Naive B cell (primary cell): ENCODE measurements at regions not wholly inside any gene's neighbourhood (a gene's known extent, or its start where the extent isn't known, plus 50 kb on each side); places are given as distances from the start of the nearest gene placed in this dataset.

Source experiments
- ATAC-seq, 2 donors: fragments of 150-1000 bp; cut with Tn5 transposase; 2 replicates each; pipeline ENCODE4 v1.10.0; 2021; ENCODE audit warnings: low read depth in 2 of 2, mild to moderate bottlenecking in 2 of 2, moderate library complexity in 2 of 2
- DNase-seq: peaks from one replicate; pipeline ENCODE4 v3.0.0; 2022
- H3K27ac Mint-ChIP-seq, 6 donors: one replicate each; pipeline ENCODE4 v1.8.0; 2020 to 2022; ENCODE audit warnings: mild to moderate bottlenecking in 6 of 6, mixed read lengths in 6 of 6, moderate library complexity in 5 of 6, inconsistent platforms in 2 of 6
- H3K27me3 Mint-ChIP-seq, 3 donors: one replicate each; pipeline ENCODE4 v1.8.0; 2021 to 2022; ENCODE audit warnings: mixed read lengths in 3 of 3, mild to moderate bottlenecking in 1 of 3
- H3K36me3 Mint-ChIP-seq, 2 donors: one replicate each; pipeline ENCODE4 v1.8.0; 2020 to 2022; ENCODE audit warnings: mixed read lengths in 2 of 2, inconsistent platforms in 1 of 2, mild to moderate bottlenecking in 1 of 2
- H3K4me1 Mint-ChIP-seq, 3 donors: one replicate each; pipeline ENCODE4 v1.8.0; 2020 to 2022; ENCODE audit warnings: mixed read lengths in 3 of 3, inconsistent platforms in 1 of 3, mild to moderate bottlenecking in 1 of 3, moderate library complexity in 1 of 3
- H3K4me3 Mint-ChIP-seq, 8 donors: one replicate each; pipeline ENCODE4 v1.8.0; 2020 to 2022; ENCODE audit warnings: mild to moderate bottlenecking in 8 of 8, mixed read lengths in 8 of 8, moderate library complexity in 8 of 8, inconsistent platforms in 2 of 8
- H3K9me3 Mint-ChIP-seq, 7 donors: one replicate each; pipeline ENCODE4 v1.8.0; 2020 to 2022; ENCODE audit warnings: mixed read lengths in 7 of 7, mild to moderate bottlenecking in 5 of 7, inconsistent platforms in 2 of 7, moderate library complexity in 1 of 7

DNA sequence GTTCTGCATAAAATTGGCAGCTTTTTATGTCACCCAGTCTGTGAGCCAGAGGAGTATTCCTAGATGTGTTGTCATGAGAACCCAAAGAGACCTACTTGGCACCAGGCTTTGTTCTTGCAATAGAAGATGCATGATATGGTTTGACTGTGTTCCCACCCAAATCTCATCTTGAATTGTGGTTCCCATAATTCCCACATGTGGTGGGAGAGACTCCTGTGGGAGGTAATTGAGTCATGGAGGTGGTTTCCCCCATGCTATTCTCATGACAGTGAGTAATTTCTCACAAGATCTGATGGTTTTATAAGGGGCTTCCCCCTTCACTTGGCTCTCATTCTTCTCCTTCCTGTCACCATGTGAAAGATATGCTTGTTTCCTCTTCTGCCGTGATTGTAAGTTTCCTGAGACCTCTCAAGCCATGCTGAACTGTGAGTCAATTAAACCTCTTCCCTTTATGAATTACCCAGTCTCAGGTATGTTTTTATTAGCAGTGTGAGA is 572.0 kb upstream of the ATP2B1 start:
- ATAC-seq, result peak; percentile 63 to 89
- DNase-seq, result no peak
- H3K27ac Mint-ChIP-seq, result peak overlapping the region in 2 of 6 donors; percentile 21 to 76
- peaks cover 5 to 8% of the 10 kb centered on the region in 2 donors for H3K36me3 Mint-ChIP-seq
- peaks cover 3 to 12% (median 6%) of the 10 kb centered on the region in 3 donors for H3K4me1 Mint-ChIP-seq
- H3K9me3 Mint-ChIP-seq, result peaks cover 0 to 31% (median 22%) of the 10 kb centered on the region in 7 donors
- H3K27me3 Mint-ChIP-seq, result no peaks in the 10 kb centered on the region
- peak overlapping the region in 1 of 8 donors; percentile 7 for H3K4me3 Mint-ChIP-seq

GRCh38 chr12:90280033-90280432 is 571.4 kb upstream of the ATP2B1 start:
- no peak for ATAC-seq
- no peaks in the 10 kb centered on the region for H3K27me3 Mint-ChIP-seq
- no peak for DNase-seq
- peak overlapping the region in 2 of 6 donors; percentile 21 to 41 for H3K27ac Mint-ChIP-seq
- no peak overlapping the region for H3K4me3 Mint-ChIP-seq
- peaks cover 5 to 8% of the 10 kb centered on the region in 2 donors for H3K36me3 Mint-ChIP-seq
- H3K4me1 Mint-ChIP-seq, result peaks cover 3 to 12% (median 6%) of the 10 kb centered on the region in 3 donors
- peaks cover 0 to 31% (median 22%) of the 10 kb centered on the region in 7 donors for H3K9me3 Mint-ChIP-seq

DNA sequence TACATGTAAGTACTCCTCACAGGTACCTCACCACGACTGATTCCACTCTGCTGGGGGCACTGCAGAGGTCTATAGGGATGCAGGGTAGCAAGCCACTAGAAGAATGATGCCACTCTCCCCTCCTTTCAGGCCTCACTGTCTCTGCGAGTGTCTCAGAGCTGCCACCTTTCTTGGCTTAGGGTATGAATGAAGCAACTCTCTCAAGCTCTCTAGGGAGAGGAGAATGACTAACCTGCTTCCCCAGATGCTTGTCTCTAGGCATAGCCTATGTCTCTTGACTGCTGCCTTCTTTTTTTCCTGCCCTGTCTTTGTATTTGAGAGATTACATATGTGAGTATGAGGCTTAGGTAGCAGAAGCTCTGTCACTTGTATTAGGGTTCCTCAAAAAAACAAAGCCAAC is 566.5 kb upstream of the ATP2B1 start:
- Mint-ChIP-seq H3K4me1 (peaks cover 0 to under 1% (median 0%) of the 10 kb centered on the region in 3 donors), H3K9me3 (peaks cover 0 to 2% (median 0%) of the 10 kb centered on the region in 7 donors), H3K27ac (peak overlapping the region in 1 of 6 donors; percentile 13), H3K4me3 (no peak overlapping the region), H3K27me3 (peaks cover 0 to 7% (median 0%) of the 10 kb centered on the region in 3 donors), H3K36me3 (no peaks in the 10 kb centered on the region)
- DNase-seq (no peak), ATAC-seq (no peak)

GRCh38 chr12:90274407-90274806 is 565.8 kb upstream of the ATP2B1 start:
- peaks cover 0 to 4% (median 0%) of the 10 kb centered on the region in 3 donors for H3K4me1 Mint-ChIP-seq
- no peaks in the 10 kb centered on the region for H3K9me3 Mint-ChIP-seq
- H3K27me3 Mint-ChIP-seq, result peaks cover 0 to 7% (median 0%) of the 10 kb centered on the region in 3 donors
- no peaks in the 10 kb centered on the region for H3K36me3 Mint-ChIP-seq
- no peak overlapping the region for H3K27ac Mint-ChIP-seq
- DNase-seq (no peak), ATAC-seq (no peak)
- no peak overlapping the region for H3K4me3 Mint-ChIP-seq

DNA sequence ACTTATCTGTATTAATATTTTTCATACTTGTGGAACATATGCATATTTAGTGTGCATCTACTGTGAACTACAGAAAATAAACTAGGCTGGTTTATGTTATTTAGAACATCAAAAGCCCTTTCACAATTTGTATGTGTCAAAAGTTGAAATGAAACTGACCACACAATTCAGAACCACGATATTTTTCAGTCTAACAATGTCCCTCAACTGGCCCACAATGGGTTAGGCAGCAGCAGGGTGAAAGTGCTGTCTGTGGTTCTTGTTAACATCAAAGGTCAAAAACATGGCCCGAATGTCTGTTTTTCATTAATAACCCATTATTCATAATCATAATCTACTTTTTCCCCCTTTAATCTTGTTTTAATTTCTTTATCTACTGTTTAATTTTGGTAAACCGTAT is 559.9 kb upstream of the ATP2B1 start:
- H3K36me3 Mint-ChIP-seq, result peaks cover 0 to 3% of the 10 kb centered on the region in 2 donors

DNA sequence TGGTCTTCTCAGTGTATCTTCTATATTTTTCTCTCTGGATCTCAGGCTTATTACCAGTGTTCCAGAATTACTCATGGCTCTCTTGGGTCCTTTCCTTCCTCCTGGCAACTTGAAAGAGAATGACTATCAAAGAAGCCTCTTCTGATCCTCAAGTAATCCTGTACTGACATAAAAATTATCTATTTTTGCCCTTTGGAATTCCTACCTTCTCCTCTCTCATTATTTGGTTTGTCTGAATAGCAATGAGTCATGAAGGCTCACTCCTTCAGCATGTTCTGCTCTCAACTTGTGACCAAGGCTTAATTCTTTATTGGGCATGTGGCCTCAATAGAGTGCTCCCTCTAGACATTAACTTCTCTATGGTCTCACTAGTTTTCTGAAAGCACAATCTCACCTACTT is 553.6 kb upstream of the ATP2B1 start:
- ATAC-seq, result no peak
- no peak overlapping the region for H3K4me3 Mint-ChIP-seq
- peaks cover 0 to 3% of the 10 kb centered on the region in 2 donors for H3K36me3 Mint-ChIP-seq
- no peaks in the 10 kb centered on the region for H3K9me3 Mint-ChIP-seq
- H3K27ac Mint-ChIP-seq, result peak overlapping the region in 1 of 6 donors; percentile 76
- no peaks in the 10 kb centered on the region for H3K4me1 Mint-ChIP-seq
- DNase-seq, result no peak
- peaks cover 0 to 7% (median 5%) of the 10 kb centered on the region in 3 donors for H3K27me3 Mint-ChIP-seq

More for the DNA sequence above, 559.9 kb upstream of the ATP2B1 start:
- no peak overlapping the region for H3K27ac Mint-ChIP-seq
- no peaks in the 10 kb centered on the region for H3K9me3 Mint-ChIP-seq
- no peak overlapping the region for H3K4me3 Mint-ChIP-seq
- no peak for DNase-seq
- H3K27me3 Mint-ChIP-seq, result peaks cover 0 to under 1% (median 0%) of the 10 kb centered on the region in 3 donors
- no peak for ATAC-seq
- H3K4me1 Mint-ChIP-seq, result peaks cover 0 to 4% (median 0%) of the 10 kb centered on the region in 3 donors

GRCh38 chr12:90261283-90261682 is 552.6 kb upstream of the ATP2B1 start:
- Mint-ChIP-seq H3K4me1 (no peaks in the 10 kb centered on the region), H3K27me3 (peaks cover 0 to 7% (median 5%) of the 10 kb centered on the region in 3 donors), H3K4me3 (no peak overlapping the region), H3K9me3 (no peaks in the 10 kb centered on the region), H3K27ac (peak overlapping the region in 1 of 6 donors; percentile 45), H3K36me3 (no peaks in the 10 kb centered on the region)
- ATAC-seq (no peak), DNase-seq (no peak)

DNA sequence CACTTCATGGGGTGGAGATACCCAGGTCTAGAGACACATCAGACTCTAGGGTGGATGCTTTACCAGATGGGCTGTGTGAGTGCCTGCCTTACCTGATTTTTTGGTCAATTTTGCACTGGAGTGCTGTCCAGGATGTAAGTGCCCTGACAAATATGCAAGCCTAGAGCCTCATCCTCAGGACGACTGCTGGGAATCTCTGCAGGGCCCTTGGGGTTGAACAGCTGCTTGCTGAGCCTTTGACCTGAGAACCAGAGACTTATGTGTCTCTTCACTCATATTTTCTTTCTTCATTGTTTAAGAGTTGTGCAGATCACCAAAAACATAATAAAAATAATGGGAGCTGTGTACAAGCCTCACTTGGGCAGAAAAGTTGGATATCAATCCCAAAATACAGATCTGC is 551.5 kb upstream of the ATP2B1 start:
- Mint-ChIP-seq H3K4me1 (no peaks in the 10 kb centered on the region), H3K36me3 (no peaks in the 10 kb centered on the region), H3K27ac (no peak overlapping the region), H3K9me3 (no peaks in the 10 kb centered on the region), H3K27me3 (peaks cover 0 to 7% (median 5%) of the 10 kb centered on the region in 3 donors), H3K4me3 (no peak overlapping the region)
- DNase-seq (no peak), ATAC-seq (no peak)

GRCh38 chr12:90257927-90258624 is 549.4 kb upstream of the ATP2B1 start:
- no peaks in the 10 kb centered on the region for H3K9me3 Mint-ChIP-seq
- peak overlapping the region in 1 of 8 donors; percentile 44 for H3K4me3 Mint-ChIP-seq
- H3K27me3 Mint-ChIP-seq, result peaks cover 0 to 5% (median 2%) of the 10 kb centered on the region in 3 donors
- no peaks in the 10 kb centered on the region for H3K36me3 Mint-ChIP-seq
- peaks cover 10 to 13% (median 12%) of the 10 kb centered on the region in 3 donors for H3K4me1 Mint-ChIP-seq
- DNase-seq (no peak), ATAC-seq (no peak)
- H3K27ac Mint-ChIP-seq, result no peak overlapping the region

DNA sequence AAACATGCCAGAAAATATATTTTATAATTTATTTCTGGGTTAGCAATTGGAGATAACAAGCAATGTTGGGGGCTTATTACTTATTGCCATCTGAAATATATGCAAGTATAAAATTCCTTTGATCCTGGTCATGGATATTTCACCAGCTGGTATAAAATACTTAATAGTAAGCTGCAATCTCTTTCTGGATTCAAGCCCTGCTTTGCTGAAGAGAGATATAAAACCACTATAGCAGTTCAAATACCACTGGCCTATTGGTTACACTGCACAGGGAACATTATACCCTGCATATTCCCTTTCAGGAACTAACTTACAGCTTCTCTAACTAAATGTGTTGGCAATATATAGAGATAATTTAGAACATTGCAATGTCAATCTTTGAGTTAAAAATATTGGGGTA is 546.2 kb upstream of the ATP2B1 start:
- H3K4me3 Mint-ChIP-seq, result no peak overlapping the region
- no peak overlapping the region for H3K27ac Mint-ChIP-seq
- no peaks in the 10 kb centered on the region for H3K36me3 Mint-ChIP-seq

GRCh38 chr12:90253674-90254181 is 545.1 kb upstream of the ATP2B1 start:
- Mint-ChIP-seq H3K9me3 (no peaks in the 10 kb centered on the region), H3K36me3 (no peaks in the 10 kb centered on the region), H3K27me3 (no peaks in the 10 kb centered on the region), H3K4me1 (peaks cover 14 to 18% (median 17%) of the 10 kb centered on the region in 3 donors), H3K4me3 (peak overlapping the region in 7 of 8 donors; percentile 7 to 89 (median 82)), H3K27ac (peak overlapping the region in 5 of 6 donors; percentile 61 to 92 (median 86))
- ATAC-seq, result peak; percentile 94 to 96
- DNase-seq, result peak; percentile 77

More for the DNA sequence above, 546.2 kb upstream of the ATP2B1 start:
- DNase-seq (no peak), ATAC-seq (no peak)
- H3K27me3 Mint-ChIP-seq, result no peaks in the 10 kb centered on the region
- H3K9me3 Mint-ChIP-seq, result no peaks in the 10 kb centered on the region
- H3K4me1 Mint-ChIP-seq, result peaks cover 14 to 18% (median 17%) of the 10 kb centered on the region in 3 donors

GRCh38 chr12:90253136-90253535 is 544.5 kb upstream of the ATP2B1 start:
- no peaks in the 10 kb centered on the region for H3K9me3 Mint-ChIP-seq
- DNase-seq, result peak; percentile 35
- peak overlapping the region in 5 of 8 donors; percentile 63 to 87 (median 82) for H3K4me3 Mint-ChIP-seq
- peaks cover 14 to 18% (median 17%) of the 10 kb centered on the region in 3 donors for H3K4me1 Mint-ChIP-seq
- peak overlapping the region in 5 of 6 donors; percentile 61 to 92 (median 86) for H3K27ac Mint-ChIP-seq
- no peaks in the 10 kb centered on the region for H3K36me3 Mint-ChIP-seq
- peaks cover 0 to 4% (median 0%) of the 10 kb centered on the region in 3 donors for H3K27me3 Mint-ChIP-seq
- ATAC-seq, result peak; percentile 68 to 73

DNA sequence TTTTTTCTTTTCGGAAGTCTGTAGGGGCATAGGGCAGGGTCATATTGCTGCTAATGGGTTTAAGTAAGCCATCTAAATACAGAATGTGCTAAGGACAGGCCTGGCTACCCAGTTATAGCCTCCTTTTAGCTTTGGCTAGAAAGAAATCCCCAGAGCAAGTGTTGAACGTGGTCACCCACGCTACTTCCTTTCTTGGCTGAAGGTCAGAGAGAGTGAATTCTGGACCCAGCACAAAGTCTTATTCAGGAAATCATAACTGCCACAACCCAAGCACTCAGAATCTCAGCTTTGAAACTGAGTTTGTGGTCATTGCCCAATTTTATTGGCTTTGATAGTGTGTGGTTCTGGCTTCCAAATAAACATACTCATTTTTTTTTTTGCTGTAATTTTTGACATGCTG is 542.1 kb upstream of the ATP2B1 start:
- Mint-ChIP-seq H3K27ac (no peak overlapping the region), H3K4me1 (peaks cover 14 to 18% (median 17%) of the 10 kb centered on the region in 3 donors)

GRCh38 chr12:90250042-90250441 is 541.4 kb upstream of the ATP2B1 start:
- Mint-ChIP-seq H3K4me3 (no peak overlapping the region), H3K27me3 (peaks cover 0 to 4% (median 0%) of the 10 kb centered on the region in 3 donors), H3K9me3 (no peaks in the 10 kb centered on the region), H3K27ac (peak overlapping the region in 1 of 6 donors; percentile 6), H3K4me1 (peaks cover 14 to 18% (median 17%) of the 10 kb centered on the region in 3 donors), H3K36me3 (no peaks in the 10 kb centered on the region)
- ATAC-seq, result no peak
- no peak for DNase-seq

More for the DNA sequence above, 542.1 kb upstream of the ATP2B1 start:
- H3K36me3 Mint-ChIP-seq, result no peaks in the 10 kb centered on the region
- peaks cover 0 to 4% (median 0%) of the 10 kb centered on the region in 3 donors for H3K27me3 Mint-ChIP-seq
- ATAC-seq (no peak), DNase-seq (no peak)
- H3K4me3 Mint-ChIP-seq, result no peak overlapping the region
- no peaks in the 10 kb centered on the region for H3K9me3 Mint-ChIP-seq
